Hepatocyte (in vitro differentiated cells): ENCODE measurements at regions not wholly inside any gene's neighbourhood (a gene's known extent, or its start where the extent isn't known, plus 50 kb on each side); places are given as distances from the start of the nearest gene placed in this dataset.

Experiments
- DNase-seq: peaks from one replicate; pipeline ENCODE4 v3.0.0-alpha.2; 2016; ENCODE audit warnings: low spot score
- H2AFZ ChIP-seq: fragments of 200-600 bp; sonication (generic); 2 replicates; pipeline ENCODE4 v1.6.0; 2016; ENCODE audit warnings: antibody characterized with exemption, mild to moderate bottlenecking
- H3K27ac ChIP-seq: fragments of 200-600 bp; sonication (generic); 2 replicates; pipeline ENCODE4 v1.5.1; 2016; ENCODE audit warnings: mild to moderate bottlenecking
- H3K27me3 ChIP-seq: fragments of 200-600 bp; sonication (generic); 2 replicates; pipeline ENCODE4 v1.6.1; 2016
- H3K36me3 ChIP-seq: fragments of 200-600 bp; sonication (generic); replicated peaks from 2 replicates; pipeline ENCODE4 v1.5.1; 2016; ENCODE audit warnings: low read depth; ENCODE audit not compliant: insufficient read depth
- H3K4me1 ChIP-seq: fragments of 200-600 bp; sonication (generic); 2 replicates; pipeline ENCODE4 v1.5.1; 2016; ENCODE audit warnings: mild to moderate bottlenecking, moderate library complexity; ENCODE audit not compliant: insufficient read depth
- H3K4me2 ChIP-seq: fragments of 200-600 bp; sonication (generic); 2 replicates; pipeline ENCODE4 v1.6.0; 2016
- H3K4me3 ChIP-seq: fragments of 200-600 bp; sonication (generic); 2 replicates; pipeline ENCODE4 v1.5.1; 2016; ENCODE audit warnings: mild to moderate bottlenecking
- H3K79me2 ChIP-seq: fragments of 200-600 bp; sonication (generic); 2 replicates; pipeline ENCODE4 v1.6.0; 2017; ENCODE audit warnings: mild to moderate bottlenecking
- H3K9me2 ChIP-seq: fragments of 200-600 bp; sonication (generic); replicated peaks from 2 replicates; pipeline ENCODE4 v1.6.0; 2017; ENCODE audit warnings: mild to moderate bottlenecking; ENCODE audit not compliant: insufficient read depth
- H3K9me3 ChIP-seq: fragments of 200-600 bp; sonication (generic); 2 replicates; pipeline ENCODE4 v1.5.1; 2016; ENCODE audit warnings: low read depth, mild to moderate bottlenecking
- H4K20me1 ChIP-seq: fragments of 200-600 bp; sonication (generic); 2 replicates; pipeline ENCODE4 v1.6.0; 2016; ENCODE audit warnings: mild to moderate bottlenecking; ENCODE audit not compliant: insufficient read depth, poor library complexity, severe bottlenecking
- CTCF ChIP-seq: fragments of 200-600 bp; sonication (generic); IDR thresholded peaks from 2 replicates; pipeline ENCODE4 v1.5.1; 2016; ENCODE audit warnings: antibody characterized with exemption, mild to moderate bottlenecking; ENCODE audit not compliant: poor library complexity
- EZH2 ChIP-seq: fragments of 200-600 bp; sonication (generic); IDR thresholded peaks from 2 replicates; pipeline ENCODE4 v1.6.1; 2016; ENCODE audit warnings: antibody characterized with exemption, mild to moderate bottlenecking, borderline replicate concordance
- EZH2phosphoT487 ChIP-seq: fragments of 200-600 bp; sonication (generic); IDR thresholded peaks from one replicate; pipeline ENCODE4 v1.6.1; 2018; ENCODE audit warnings: antibody characterized with exemption, mild to moderate bottlenecking, low read depth, moderate library complexity; ENCODE audit not compliant: unreplicated experiment, severe bottlenecking
- WGBS: methylation state at CpG from one replicate; pipeline ENCODE4 v1.1.6; 2016; ENCODE audit warnings: low lambda C conversion rate; ENCODE audit errors: missing lambda C conversion rate; 5-methylcytosine and 5-hydroxymethylcytosine counted together

GRCh38 chr4:24426557-24426956, 157.8 kb downstream of the DHX15 start:
- WGBS = 73% methylated on average over 5 of the region's 5 CpGs
- no peaks in the 10 kb centered on the region for H4K20me1 ChIP-seq
- TF ChIP-seq CTCF = no peak
- no peak for TF ChIP-seq EZH2phosphoT487
- no peak for TF ChIP-seq EZH2
- H3K4me3 ChIP-seq = no peak overlapping the region
- no peak overlapping the region for H3K4me2 ChIP-seq
- no peaks in the 10 kb centered on the region for H3K36me3 ChIP-seq
- no peak overlapping the region for H2AFZ ChIP-seq
- H3K9me3 ChIP-seq = no peaks in the 10 kb centered on the region
- H3K79me2 ChIP-seq = no peaks in the 10 kb centered on the region
- H3K27me3 ChIP-seq = peaks cover 6% of the 10 kb centered on the region
- no peak for DNase-seq
- no peaks in the 10 kb centered on the region for H3K9me2 ChIP-seq
- no peaks in the 10 kb centered on the region for H3K4me1 ChIP-seq
- H3K27ac ChIP-seq = no peak overlapping the region

- no peak for DNase-seq
- Histone ChIP-seq H3K27ac (no peak overlapping the region), H3K36me3 (no peaks in the 10 kb centered on the region), H3K79me2 (no peaks in the 10 kb centered on the region), H3K9me3 (no peaks in the 10 kb centered on the region), H3K9me2 (no peaks in the 10 kb centered on the region), H3K4me3 (no peak overlapping the region), H4K20me1 (no peaks in the 10 kb centered on the region), H3K4me1 (no peaks in the 10 kb centered on the region), H3K4me2 (peak overlapping the region; percentile 31), H3K27me3 (peaks cover 6% of the 10 kb centered on the region), H2AFZ (no peak overlapping the region)
- WGBS = 66% methylated on average over 3 of the region's 3 CpGs
- no peak for TF ChIP-seq EZH2phosphoT487
- no peak for TF ChIP-seq CTCF
- TF ChIP-seq EZH2 = no peak
These were observed 158.5 kb downstream of the DHX15 start for GRCh38 chr4:24425863-24426262.

- Histone ChIP-seq H3K4me2 (no peak overlapping the region), H3K9me3 (no peaks in the 10 kb centered on the region), H4K20me1 (no peaks in the 10 kb centered on the region), H3K36me3 (no peaks in the 10 kb centered on the region), H3K27ac (no peak overlapping the region), H3K4me3 (no peak overlapping the region), H3K79me2 (no peaks in the 10 kb centered on the region), H3K27me3 (peaks cover 6% of the 10 kb centered on the region), H2AFZ (no peak overlapping the region), H3K9me2 (no peaks in the 10 kb centered on the region), H3K4me1 (no peaks in the 10 kb centered on the region)
- no peak for DNase-seq
- TF ChIP-seq EZH2phosphoT487 (no peak), CTCF (no peak), EZH2 (no peak)
- 97% methylated on average over 3 of the region's 3 CpGs for WGBS
These were observed 160.7 kb downstream of the DHX15 start for GRCh38 chr4:24423670-24424069.

- Histone ChIP-seq H3K4me3 (no peak overlapping the region), H3K4me2 (no peak overlapping the region), H3K27me3 (peaks cover 6% of the 10 kb centered on the region), H3K4me1 (no peaks in the 10 kb centered on the region), H3K79me2 (no peaks in the 10 kb centered on the region), H3K9me2 (no peaks in the 10 kb centered on the region), H3K36me3 (no peaks in the 10 kb centered on the region), H2AFZ (no peak overlapping the region), H3K9me3 (no peaks in the 10 kb centered on the region), H4K20me1 (no peaks in the 10 kb centered on the region), H3K27ac (no peak overlapping the region)
- DNase-seq = no peak
- TF ChIP-seq EZH2 = no peak
- TF ChIP-seq CTCF = no peak
- no peak for TF ChIP-seq EZH2phosphoT487
- 83% methylated on average over 2 of the region's 2 CpGs for WGBS
These were observed 161.7 kb downstream of the DHX15 start for GRCh38 chr4:24422644-24423043.
